ENCODE measurements at regions not wholly inside any gene's neighbourhood (a gene's known extent, or its start where the extent isn't known, plus 50 kb on each side); places are given as distances from the start of the nearest gene placed in this dataset.

GRCh38 chr1:214827883-214828282, 224.9 kb downstream of the CENPF start:
- H3K27ac ChIP-seq: no peak overlapping the region
- no peaks in the 10 kb centered on the region for H3K36me3 ChIP-seq
- no peaks in the 10 kb centered on the region for H3K4me1 ChIP-seq
- intact Hi-C loops (cut with DNase I): no loop called here
- no peaks in the 10 kb centered on the region for H3K27me3 ChIP-seq
- TF ChIP-seq EP300 (IDR thresholded peaks at IDR 0.05): no peak
- TF ChIP-seq POLR2A (IDR thresholded peaks at IDR 0.05): no peak
- no peak for TF ChIP-seq CTCF (IDR thresholded peaks at IDR 0.05)
- TF ChIP-seq POLR2AphosphoS5 (IDR thresholded peaks at IDR 0.05): no peak
- DNase-seq: no peak
- no peak overlapping the region for H3K4me3 ChIP-seq
- no peaks in the 10 kb centered on the region for H3K9me3 ChIP-seq

GRCh38 chr1:214830941-214831340, 227.9 kb downstream of the CENPF start:
- Histone ChIP-seq H3K27ac (no peak overlapping the region), H3K27me3 (no peaks in the 10 kb centered on the region), H3K9me3 (no peaks in the 10 kb centered on the region), H3K4me1 (no peaks in the 10 kb centered on the region), H3K4me3 (no peak overlapping the region), H3K36me3 (no peaks in the 10 kb centered on the region)
- no peak for DNase-seq
- WGBS, 2 donors: 38 to 64% methylated on average over 2 of the region's 2 CpGs
- intact Hi-C loops (cut with DNase I): no loop called here
- TF ChIP-seq CTCF (IDR thresholded peaks at IDR 0.05) (no peak), EP300 (IDR thresholded peaks at IDR 0.05) (no peak), POLR2AphosphoS5 (IDR thresholded peaks at IDR 0.05) (no peak)

- DNase-seq: no peak
- intact Hi-C loops (cut with DNase I): no loop called here
- H3K4me3 ChIP-seq: no peak overlapping the region
- H3K4me1 ChIP-seq: no peaks in the 10 kb centered on the region
- WGBS, 2 donors: 86 to 91% methylated on average over 5 of the region's 5 CpGs
- H3K36me3 ChIP-seq: no peaks in the 10 kb centered on the region
- TF ChIP-seq POLR2A (IDR thresholded peaks at IDR 0.05) (no peak), POLR2AphosphoS5 (IDR thresholded peaks at IDR 0.05) (no peak), CTCF (IDR thresholded peaks at IDR 0.05) (no peak)
- H3K27me3 ChIP-seq: no peaks in the 10 kb centered on the region
- H3K9me3 ChIP-seq: no peaks in the 10 kb centered on the region
- no peak overlapping the region for H3K27ac ChIP-seq
These were observed 229.0 kb downstream of the CENPF start for GRCh38 chr1:214831956-214832355.

GRCh38 chr1:214833178-214833756, 230.3 kb downstream of the CENPF start:
- Histone ChIP-seq H3K27ac (no peak overlapping the region), H3K36me3 (no peaks in the 10 kb centered on the region), H3K27me3 (no peaks in the 10 kb centered on the region), H3K4me1 (no peaks in the 10 kb centered on the region), H3K4me3 (no peak overlapping the region), H3K9me3 (no peaks in the 10 kb centered on the region)
- WGBS, 2 donors: 28 to 59% methylated on average over 2 of the region's 2 CpGs
- intact Hi-C loops (cut with DNase I): no loop called here
- no peak for DNase-seq
- no peak for TF ChIP-seq POLR2AphosphoS5 (IDR thresholded peaks at IDR 0.05)
- TF ChIP-seq EP300 (IDR thresholded peaks at IDR 0.05): no peak
- no peak for TF ChIP-seq POLR2A (IDR thresholded peaks at IDR 0.05)
- TF ChIP-seq CTCF (IDR thresholded peaks at IDR 0.05): no peak

- no peak for TF ChIP-seq CTCF (IDR thresholded peaks at IDR 0.05)
- no peak for TF ChIP-seq POLR2A (IDR thresholded peaks at IDR 0.05)
- TF ChIP-seq POLR2AphosphoS5 (IDR thresholded peaks at IDR 0.05): no peak
- no peak for TF ChIP-seq EP300 (IDR thresholded peaks at IDR 0.05)
- no peak for DNase-seq
- Histone ChIP-seq H3K4me3 (no peak overlapping the region), H3K4me1 (no peaks in the 10 kb centered on the region), H3K27ac (no peak overlapping the region), H3K27me3 (no peaks in the 10 kb centered on the region), H3K9me3 (no peaks in the 10 kb centered on the region), H3K36me3 (no peaks in the 10 kb centered on the region)
- 82 to 91% methylated on average over 2 of the region's 2 CpGs for WGBS, 2 donors
- intact Hi-C loops (cut with DNase I): no loop called here
These were observed 234.4 kb downstream of the CENPF start for GRCh38 chr1:214837376-214837775.

All from sigmoid colon (tissue), 6 donors.